Peyer's patch (tissue), 4 donors: ENCODE measurements at regions not wholly inside any gene's neighbourhood (a gene's known extent, or its start where the extent isn't known, plus 50 kb on each side); places are given as distances from the start of the nearest gene placed in this dataset.

ENCODE experiments used
- CTCF ChIP-seq, 6 experiments: fragments of 450-650 bp in 4 of 6; fragments of 200-600 bp in 2 of 6; sonication (generic) in 1 of 6; IDR thresholded peaks; one replicate each; pipeline ENCODE4 v1.5.1; 2017 to 2019; ENCODE audit warnings: antibody characterized with exemption in 6 of 6, mild to moderate bottlenecking in 3 of 6, moderate library complexity in 1 of 6
- POLR2A ChIP-seq, 2 donors: fragments of 450-650 bp; IDR thresholded peaks; one replicate each; pipeline ENCODE4 v1.5.1; 2017; ENCODE audit warnings: antibody characterized with exemption in 2 of 2, mild to moderate bottlenecking in 2 of 2, moderate library complexity in 2 of 2

GRCh38 chr16:79294568-79294967, 306.0 kb downstream of the MAF start:
- TF ChIP-seq CTCF (IDR thresholded peaks at IDR 0.05) (no peak), POLR2A (IDR thresholded peaks at IDR 0.05) (no peak)
